ENCODE measurements at regions not wholly inside any gene's neighbourhood (a gene's known extent, or its start where the extent isn't known, plus 50 kb on each side); places are given as distances from the start of the nearest gene placed in this dataset.

DNA sequence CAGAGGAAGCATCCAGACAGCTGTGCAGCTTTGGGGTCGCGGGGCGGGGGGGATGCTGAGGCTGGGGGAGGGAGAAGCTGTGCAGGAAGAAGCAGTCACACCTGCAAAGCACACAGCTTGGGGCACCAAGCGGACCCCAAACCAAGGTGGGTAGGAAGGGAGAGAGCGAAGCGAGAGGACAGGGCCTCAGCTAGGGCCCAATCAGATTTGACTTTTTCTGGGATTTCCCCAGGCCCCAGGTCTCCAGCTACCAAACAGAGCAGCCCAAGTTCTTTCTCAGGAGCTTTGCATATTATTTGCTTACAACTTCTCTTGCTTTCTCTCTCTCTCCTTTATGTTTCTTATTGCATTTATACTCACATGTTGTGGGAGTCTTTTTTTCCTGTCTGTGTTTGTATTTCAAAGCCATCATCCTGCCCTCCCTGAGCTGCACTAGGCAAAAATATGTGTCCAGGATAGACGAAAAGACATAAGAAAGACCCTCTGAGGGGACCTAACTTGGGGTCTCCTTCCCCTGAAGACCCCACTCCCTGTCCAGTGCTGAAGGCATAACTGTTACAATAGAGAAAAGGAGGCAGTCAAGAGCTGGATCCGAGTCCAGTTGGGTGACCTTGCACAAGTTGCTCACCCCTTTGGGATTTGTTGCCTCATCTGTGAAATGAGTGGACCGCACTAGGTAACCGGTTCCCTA, 50.6 kb upstream of the SMNDC1 start:
- in situ Hi-C loops (cut with HindIII; ENCODE audit: low pct_unique_long_range_greater_than_20kb, low sequenced_read_pairs): no loop called here

DNA sequence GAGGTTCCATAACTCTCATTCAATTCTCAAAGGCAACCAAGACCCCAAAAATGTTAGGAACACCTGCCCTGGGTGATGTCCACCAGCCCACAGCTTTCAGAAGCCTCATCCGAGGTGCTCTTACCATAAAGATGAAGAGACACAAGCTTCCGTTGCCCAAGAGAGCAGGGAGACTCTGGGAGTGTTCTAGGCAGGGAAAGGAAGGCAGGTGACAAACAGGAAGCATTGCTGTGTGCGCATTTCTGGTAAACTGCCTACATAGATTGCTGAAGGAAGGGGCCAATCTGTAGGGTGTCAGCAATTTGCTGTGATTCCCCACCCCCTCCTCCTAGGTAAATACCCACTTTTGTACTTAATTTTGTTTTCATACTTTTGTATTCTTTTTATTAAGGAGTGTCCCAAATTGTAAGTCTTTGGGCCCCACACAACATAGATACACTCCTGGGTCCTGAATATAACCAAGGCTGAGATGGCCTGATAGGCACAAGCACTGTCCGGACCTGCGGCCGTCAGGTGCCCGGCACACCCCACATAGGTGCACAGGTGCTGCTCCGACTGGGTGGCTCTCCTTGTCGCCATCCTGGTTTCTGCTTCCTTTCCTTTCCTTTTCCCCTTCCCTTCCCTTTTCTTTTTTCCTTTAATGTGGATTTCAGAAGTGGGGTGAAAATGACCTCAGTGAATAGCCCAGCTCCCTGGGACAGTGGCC, 51.4 kb upstream of the SMNDC1 start:
- in situ Hi-C loops (cut with HindIII; ENCODE audit: low pct_unique_long_range_greater_than_20kb, low sequenced_read_pairs): no loop called here
- DNase-seq (ENCODE audit: low read depth, low spot score): no peak

More for the DNA sequence above, 50.6 kb upstream of the SMNDC1 start:
- DNase-seq (ENCODE audit: low read depth, low spot score): no peak

DNA sequence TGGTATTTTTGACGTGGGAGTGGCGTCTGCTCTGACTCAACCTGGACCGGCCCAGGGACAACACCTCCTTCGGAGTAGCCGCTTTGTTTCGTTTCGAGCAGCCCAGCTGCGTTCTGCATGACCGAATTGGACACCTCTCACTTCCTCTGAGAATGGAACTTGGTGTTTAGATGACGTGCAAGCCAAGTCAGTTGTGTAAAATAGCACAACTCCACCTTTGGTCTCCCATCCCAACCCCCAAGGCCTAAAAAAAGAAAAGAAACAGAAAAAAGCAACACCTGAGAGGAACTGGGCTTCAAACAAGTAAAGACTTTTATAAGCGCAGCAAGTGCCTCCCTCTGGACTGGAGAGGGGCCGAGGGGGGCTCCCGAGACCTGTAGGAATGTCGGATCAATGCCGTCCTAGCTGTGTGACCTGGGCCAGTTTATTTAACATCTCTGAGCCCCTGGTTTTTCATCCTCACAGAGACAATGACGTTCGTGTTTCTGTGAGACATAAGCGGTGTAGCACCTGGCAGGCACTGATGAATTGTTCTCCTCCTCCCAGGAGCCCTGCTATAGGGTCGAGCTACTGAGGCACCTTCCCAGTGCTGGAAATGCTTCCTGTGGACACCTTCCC, 52.0 kb upstream of the SMNDC1 start:
- no peak for DNase-seq (ENCODE audit: low read depth, low spot score)
- in situ Hi-C loops (cut with HindIII; ENCODE audit: low pct_unique_long_range_greater_than_20kb, low sequenced_read_pairs): no loop called here

DNA sequence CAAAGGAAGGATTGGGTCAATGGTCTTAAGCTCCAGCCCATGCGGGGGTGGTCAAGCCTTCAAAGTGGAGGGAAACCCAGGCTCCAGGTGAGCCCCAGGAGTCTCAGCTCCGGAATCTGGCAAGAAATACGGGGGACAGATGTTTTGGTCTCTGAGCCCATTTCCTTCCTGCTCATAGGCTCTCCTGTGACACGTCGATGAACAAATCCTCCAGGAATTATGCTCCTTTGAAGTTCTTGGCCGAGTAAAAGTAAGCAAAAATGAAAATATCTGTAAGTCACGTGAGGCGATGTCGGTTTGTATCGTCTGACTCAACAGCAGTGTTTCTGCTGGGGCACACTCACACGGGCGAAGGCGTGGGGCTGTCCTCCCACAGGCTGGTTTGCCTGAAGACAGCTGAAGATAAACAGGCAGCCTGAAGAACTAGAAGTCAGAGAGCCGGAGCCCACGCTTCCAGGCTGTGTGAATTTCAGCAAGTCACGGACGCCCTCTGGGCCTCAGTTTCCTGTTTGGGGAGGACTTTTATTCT, 52.6 kb upstream of the SMNDC1 start:
- DNase-seq (ENCODE audit: low read depth, low spot score): no peak
- in situ Hi-C loops (cut with HindIII; ENCODE audit: low pct_unique_long_range_greater_than_20kb, low sequenced_read_pairs): no loop called here

DNA sequence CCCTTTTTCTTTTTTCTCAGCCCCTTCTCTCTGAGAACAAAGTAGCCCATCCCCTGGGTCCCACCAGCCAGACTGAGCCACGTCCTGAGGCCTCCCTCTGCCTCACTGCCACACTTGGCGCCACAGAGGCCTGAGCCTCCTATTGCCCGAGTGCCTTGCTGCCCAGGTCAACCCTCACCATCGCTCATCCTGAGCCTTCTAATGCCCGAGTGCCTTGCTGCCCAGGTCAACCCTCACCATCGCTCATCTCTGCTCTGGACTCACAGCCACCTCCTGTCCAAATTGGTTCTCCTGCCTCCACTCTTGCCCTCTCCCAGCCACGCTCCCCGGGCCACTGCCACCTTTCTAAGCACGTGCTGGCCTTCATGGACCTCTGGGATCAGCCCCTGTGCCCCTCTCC, 53.2 kb upstream of the SMNDC1 start:
- DNase-seq (ENCODE audit: low read depth, low spot score): no peak
- in situ Hi-C loops (cut with HindIII; ENCODE audit: low pct_unique_long_range_greater_than_20kb, low sequenced_read_pairs): no loop called here

DNA sequence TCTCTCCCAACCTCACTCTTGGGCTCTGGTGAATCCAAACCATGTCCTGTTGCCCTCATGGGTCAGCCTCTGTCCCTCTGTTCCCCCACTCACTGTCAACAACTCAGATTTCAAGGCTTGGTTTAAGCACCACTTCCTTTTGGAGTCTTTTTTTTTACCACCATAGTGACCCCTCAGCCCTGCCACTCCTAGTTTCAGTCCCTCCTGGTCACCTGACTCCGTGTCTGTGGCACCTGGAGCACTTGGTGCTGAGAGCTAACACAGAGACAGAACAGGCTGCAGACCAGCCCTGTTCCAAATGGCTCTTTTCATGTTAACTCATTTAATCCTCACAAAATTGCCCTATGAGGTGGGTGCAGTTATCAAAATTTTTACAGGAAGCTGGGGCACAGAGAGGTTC, 53.6 kb upstream of the SMNDC1 start:
- DNase-seq (ENCODE audit: low read depth, low spot score): no peak

DNA sequence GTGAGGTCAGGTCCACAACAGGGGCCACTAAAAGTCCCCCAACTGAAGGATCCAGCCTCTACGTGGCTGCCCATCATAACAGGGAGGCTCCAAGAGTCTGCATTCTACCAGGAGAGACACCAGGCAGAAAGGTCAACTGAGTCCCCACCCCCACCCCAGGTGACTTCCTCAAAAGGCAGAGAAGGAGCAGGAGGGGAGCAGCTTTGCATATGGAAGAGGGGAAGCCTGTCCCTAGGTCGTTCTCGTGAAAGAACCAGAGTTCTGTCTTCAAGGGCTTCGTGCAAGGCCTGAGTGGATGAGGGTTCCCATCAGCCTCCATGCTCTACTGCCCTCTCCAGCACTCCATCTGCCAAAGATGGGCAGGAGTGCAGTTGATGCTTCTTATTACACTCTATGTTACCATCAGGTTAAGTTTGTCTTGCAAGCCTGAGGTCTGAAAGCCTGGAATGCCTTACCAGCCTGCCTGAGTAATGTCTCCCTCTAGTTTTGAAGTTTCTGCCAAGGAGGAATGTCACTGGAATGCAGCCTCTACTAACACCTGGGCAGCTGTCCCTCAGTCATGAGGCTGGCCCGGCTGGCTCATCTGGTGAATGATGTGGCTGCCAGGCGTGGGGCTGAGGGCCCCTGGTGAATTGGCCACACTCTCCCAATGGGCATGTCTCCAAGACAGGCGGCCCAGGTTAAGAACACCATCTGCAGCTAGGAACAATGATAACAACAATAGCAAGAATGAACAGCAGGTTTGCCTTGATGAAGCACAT, 54.3 kb upstream of the SMNDC1 start:
- in situ Hi-C loops (cut with HindIII; ENCODE audit: low pct_unique_long_range_greater_than_20kb, low sequenced_read_pairs): no loop called here
- no peak for DNase-seq (ENCODE audit: low read depth, low spot score)

More for the DNA sequence above, 53.6 kb upstream of the SMNDC1 start:
- in situ Hi-C loops (cut with HindIII; ENCODE audit: low pct_unique_long_range_greater_than_20kb, low sequenced_read_pairs): no loop called here

DNA sequence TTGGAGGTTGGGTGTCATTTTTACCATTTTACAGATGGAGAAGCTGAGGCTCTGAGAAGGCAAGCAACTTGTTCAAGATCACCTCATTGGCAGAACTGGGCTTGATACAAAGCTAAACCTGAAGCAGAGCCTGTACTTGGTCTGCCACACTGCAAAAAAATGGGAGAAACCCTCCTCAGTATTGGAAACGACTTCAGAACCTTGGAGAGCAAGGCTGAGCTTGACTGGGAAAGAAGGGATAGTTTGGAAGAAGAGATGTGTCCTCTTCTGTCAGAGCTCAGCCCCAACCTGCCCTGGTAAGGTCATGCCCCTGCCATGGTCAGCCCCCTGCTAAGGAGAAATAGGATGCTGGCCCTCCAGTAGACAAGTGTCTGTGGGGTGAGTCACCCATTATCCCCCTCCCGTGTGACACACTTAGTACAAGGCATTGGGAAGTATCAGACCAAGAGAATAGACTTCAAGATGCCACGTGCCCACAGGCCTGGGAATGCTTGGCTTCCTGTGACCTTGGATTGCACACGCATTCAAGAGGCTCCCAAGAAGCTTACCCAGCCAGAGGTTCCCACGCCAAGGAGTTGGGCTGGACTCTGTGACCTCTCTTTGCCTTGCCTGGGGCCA, 56.2 kb upstream of the SMNDC1 start:
- in situ Hi-C loops (cut with HindIII; ENCODE audit: low pct_unique_long_range_greater_than_20kb, low sequenced_read_pairs): no loop called here
- DNase-seq (ENCODE audit: low read depth, low spot score): no peak

DNA sequence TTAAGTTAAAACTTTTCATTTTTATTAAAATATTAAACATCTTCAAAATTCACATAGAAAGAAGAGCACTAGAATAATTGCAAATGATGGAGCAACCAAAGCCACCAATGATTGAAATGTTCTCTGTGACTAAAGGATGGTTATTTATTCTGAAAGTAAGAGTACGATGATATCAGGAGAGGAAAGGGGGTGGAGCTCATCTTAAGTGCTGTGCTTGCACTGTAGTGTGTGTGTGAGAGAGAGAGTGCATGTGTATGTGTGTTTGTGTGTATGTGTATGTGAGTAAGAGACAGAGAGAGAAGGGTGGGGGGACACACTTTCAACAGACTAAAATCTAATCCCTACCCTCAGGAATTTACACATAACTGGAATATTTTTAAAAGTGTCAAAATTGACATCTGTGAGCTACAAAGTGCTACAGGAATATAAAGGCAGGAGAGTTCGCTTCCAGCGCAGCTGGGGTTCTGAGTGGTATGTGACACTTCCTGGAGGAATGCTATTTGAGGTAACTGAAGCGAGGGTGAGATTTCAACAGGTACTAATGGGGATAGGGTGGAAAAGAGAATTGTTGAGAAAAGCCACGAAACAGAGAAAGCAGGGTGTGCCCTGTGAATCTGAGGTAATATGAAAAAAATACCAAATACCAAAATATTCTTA, 57.2 kb upstream of the SMNDC1 start:
- in situ Hi-C loops (cut with HindIII; ENCODE audit: low pct_unique_long_range_greater_than_20kb, low sequenced_read_pairs): no loop called here
- DNase-seq (ENCODE audit: low read depth, low spot score): no peak

DNA sequence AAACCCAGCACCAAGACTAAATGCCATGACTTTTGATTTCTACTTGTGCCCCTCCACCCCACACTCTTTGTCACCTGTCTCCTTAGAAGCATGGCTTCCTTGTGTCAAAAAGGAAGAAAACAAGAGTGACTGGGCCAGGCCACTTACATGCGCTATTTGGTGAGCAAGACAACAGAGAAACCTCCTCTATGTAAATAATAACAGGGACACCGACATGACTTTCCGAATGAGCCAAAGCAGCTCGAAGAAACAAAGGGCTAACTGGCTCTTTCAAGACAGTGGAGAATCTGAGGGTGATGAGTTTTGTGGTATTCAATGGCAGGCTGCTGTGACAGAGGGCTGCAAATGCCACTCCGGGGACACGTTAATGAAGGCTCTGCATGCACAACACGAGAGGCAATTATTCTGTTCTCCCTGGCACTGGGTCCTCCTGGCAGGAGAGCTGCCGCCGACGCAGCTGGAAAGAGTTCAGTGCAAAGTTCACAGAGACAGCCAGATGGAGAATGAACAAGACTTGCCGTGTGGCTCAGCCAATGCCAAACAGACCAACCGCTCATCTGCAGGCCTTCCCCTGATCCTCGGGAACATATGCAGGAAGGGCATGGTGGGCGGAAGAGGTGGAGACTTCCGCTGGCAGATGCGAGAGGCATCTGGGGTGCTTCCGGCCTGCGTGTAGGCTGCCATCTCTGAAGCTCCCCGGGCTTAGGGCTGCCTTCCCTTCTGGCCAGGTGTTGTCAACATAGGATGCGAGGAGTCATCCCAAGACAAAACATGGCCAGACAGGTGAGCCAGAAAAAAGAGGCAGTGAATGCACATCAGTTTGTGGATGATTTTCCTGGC, 59.1 kb upstream of the SMNDC1 start:
- DNase-seq (ENCODE audit: low read depth, low spot score): no peak
- in situ Hi-C loops (cut with HindIII; ENCODE audit: low pct_unique_long_range_greater_than_20kb, low sequenced_read_pairs): no loop called here

DNA sequence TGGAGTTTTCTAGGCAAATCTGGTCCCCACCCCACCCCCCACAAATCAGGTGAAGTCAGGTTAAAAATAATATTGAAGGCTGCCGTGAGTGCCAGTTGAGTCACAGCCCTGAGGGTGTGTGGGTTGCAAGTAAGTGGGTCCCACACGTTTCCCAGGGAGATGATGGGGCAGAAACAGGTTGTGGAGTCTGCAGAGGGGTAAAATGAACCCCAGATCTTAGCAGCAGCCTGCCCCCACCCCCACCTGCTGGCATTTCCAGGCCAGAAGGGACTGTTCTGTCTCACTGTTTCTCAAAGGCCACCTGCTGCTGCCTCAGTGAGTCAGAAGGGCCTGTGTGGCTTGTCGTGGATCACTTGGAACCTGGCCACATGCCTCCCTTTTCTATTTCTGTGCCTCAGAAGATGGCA, 59.8 kb upstream of the SMNDC1 start:
- DNase-seq (ENCODE audit: low read depth, low spot score): no peak

DNA sequence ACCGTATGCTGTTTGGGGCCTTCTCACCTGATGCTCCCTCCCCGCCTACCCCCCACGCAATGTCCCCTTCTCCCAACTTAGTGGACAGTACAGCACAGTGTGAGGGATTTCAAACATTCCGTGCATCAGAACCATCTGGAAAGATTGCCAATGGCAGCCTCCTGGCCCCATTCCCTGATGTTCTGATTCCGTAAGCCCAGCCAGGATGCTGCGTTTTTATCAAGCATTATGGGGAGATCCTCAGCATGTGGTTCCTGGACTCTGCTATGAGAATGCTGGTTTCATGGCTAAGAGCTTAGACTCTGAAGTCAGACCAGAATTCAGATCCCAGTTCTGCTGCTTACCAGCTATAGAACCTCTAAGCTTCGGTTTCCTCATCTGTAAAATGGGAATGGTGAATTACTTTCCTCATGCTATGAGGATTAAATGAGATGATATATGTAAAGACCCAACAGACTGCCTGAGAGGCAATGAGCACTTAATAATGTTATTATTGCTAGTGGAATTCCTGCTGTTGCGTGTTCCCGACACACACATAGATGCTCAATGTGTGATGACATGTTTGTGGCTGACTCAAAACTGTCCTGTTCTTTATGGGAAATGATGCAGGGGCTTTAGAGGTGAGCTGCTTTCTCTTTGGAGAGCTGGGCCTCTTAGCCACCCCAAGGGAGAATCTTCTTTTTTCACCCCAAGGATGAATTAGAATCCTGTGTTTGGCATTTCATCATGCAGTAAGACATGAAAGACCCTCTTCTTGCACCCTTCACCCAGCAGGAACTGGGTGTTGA, 60.8 kb upstream of the SMNDC1 start:
- in situ Hi-C loops (cut with HindIII; ENCODE audit: low pct_unique_long_range_greater_than_20kb, low sequenced_read_pairs): no loop called here
- no peak for DNase-seq (ENCODE audit: low read depth, low spot score)

More for the DNA sequence above, 59.8 kb upstream of the SMNDC1 start:
- in situ Hi-C loops (cut with HindIII; ENCODE audit: low pct_unique_long_range_greater_than_20kb, low sequenced_read_pairs): no loop called here

DNA sequence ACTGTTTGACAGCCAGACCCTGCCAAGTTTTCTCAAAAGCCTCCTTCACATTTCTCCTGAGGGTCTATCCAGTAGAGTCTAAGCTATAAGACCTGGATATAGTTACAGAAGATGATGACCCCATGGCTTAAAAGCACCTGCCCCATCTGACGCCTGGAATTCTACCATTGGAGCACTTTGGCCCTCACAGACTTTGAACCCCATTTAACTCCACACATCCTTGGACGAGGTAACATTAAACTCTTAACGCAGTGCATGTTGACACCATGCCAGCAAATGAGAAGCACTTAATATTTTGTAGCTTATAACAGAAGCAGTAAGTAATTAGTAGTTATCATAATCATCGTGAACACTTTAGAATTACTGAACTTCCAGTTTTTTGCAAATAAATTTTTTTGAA, 61.9 kb upstream of the SMNDC1 start:
- DNase-seq (ENCODE audit: low read depth, low spot score): no peak
- in situ Hi-C loops (cut with HindIII; ENCODE audit: low pct_unique_long_range_greater_than_20kb, low sequenced_read_pairs): no loop called here

DNA sequence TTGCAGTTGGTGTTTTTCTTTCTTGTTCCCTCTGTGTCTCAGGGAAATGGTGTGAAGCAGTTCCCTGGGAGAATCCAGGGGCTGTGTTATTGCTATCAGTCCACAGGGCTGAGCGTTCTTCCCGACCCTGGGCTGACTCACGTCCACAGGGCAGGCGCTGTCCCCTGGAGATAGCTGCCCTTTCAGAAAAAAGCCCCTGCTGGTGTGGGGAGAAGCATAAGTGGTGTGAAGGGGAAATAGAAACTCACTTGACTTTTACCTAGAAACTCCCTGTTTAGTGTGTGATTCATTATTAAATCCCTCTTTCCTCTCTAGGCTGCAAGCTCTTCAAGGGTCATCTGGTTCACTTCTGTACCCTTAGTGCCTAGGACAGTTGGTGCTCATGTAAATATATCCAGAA, 63.3 kb upstream of the SMNDC1 start:
- in situ Hi-C loops (cut with HindIII; ENCODE audit: low pct_unique_long_range_greater_than_20kb, low sequenced_read_pairs): no loop called here

DNA sequence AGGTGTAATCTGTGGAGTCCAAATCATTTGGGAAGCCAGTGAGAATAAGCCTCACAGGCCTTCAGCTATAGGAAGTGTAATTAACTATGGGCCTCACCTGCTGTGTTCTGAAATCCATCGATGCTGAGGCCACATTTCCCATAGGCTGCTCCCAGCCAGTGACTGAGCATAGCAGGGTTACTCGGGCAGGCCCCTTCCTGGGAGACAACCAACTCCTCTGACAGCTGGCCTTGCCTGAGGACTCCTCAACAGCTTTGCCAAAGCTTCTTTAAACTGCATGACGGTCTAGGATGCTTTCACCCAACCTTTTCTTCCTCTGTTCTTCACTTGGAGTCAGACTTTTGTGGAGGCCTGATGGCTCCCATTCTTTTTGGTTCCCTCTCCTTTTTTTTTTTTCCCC, 63.8 kb upstream of the SMNDC1 start:
- in situ Hi-C loops (cut with HindIII; ENCODE audit: low pct_unique_long_range_greater_than_20kb, low sequenced_read_pairs): no loop called here

More for the DNA sequence above, 63.3 kb upstream of the SMNDC1 start:
- no peak for DNase-seq (ENCODE audit: low read depth, low spot score)

DNA sequence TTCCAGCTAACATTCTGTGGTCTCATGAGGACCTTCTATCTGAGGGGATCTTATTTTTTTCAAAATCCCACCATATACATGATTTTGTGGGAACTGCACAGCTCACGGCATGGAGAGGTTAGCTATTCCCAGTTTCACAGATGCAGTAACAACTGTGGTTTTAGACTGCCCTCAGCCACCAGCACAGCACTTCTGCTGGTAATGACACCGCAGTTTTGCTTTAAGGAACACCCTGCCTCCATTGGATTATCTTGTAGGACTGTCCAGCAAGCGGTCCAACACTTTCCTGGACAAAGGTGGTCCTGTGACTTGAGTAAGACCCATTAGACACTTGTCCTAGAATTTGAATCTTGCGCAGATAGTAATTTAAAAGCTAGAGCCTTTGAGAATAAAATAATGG, 65.3 kb upstream of the SMNDC1 start:
- no peak for DNase-seq (ENCODE audit: low read depth, low spot score)
- in situ Hi-C loops (cut with HindIII; ENCODE audit: low pct_unique_long_range_greater_than_20kb, low sequenced_read_pairs): no loop called here

More for the DNA sequence above, 63.8 kb upstream of the SMNDC1 start:
- DNase-seq (ENCODE audit: low read depth, low spot score): no peak
